BE2C (cell line): ENCODE measurements at regions not wholly inside any gene's neighbourhood (a gene's known extent, or its start where the extent isn't known, plus 50 kb on each side); places are given as distances from the start of the nearest gene placed in this dataset.

Source experiments
- DNase-seq: peaks from one replicate; pipeline ENCODE4 v3.0.0-alpha.2; 2020
- H3K27me3 ChIP-seq: fragments of 250-450 bp; sonication (Bioruptor Pico); 2 replicates; pipeline ENCODE4 v1.5.1; 2020; ENCODE audit warnings: mild to moderate bottlenecking
- H3K36me3 ChIP-seq: fragments of 250-450 bp; sonication (Bioruptor Pico); 2 replicates; pipeline ENCODE4 v1.5.1; 2020; ENCODE audit warnings: mild to moderate bottlenecking
- H3K4me1 ChIP-seq: fragments of 250-450 bp; sonication (Bioruptor Pico); 2 replicates; pipeline ENCODE4 v1.5.1; 2020
- H3K4me3 ChIP-seq: 2 replicates; pipeline ENCODE4 v1.5.1; 2011; ENCODE audit warnings: low read depth, low read length
- H3K9me3 ChIP-seq: fragments of 250-450 bp; sonication (Bioruptor Pico); 2 replicates; pipeline ENCODE4 v1.5.1; 2020
- CTCF ChIP-seq: IDR thresholded peaks from 2 replicates; pipeline ENCODE4 v1.5.1; 2012; ENCODE audit warnings: mild to moderate bottlenecking, low read depth, low read length

GRCh38 chr7:145293754-145294153, 457.9 kb upstream of the TPK1 start:
- no peaks in the 10 kb centered on the region for H3K36me3 ChIP-seq
- TF ChIP-seq CTCF: no peak
- H3K4me1 ChIP-seq: no peaks in the 10 kb centered on the region
- H3K27me3 ChIP-seq: no peaks in the 10 kb centered on the region
- DNase-seq: no peak
- H3K9me3 ChIP-seq: no peaks in the 10 kb centered on the region
- H3K4me3 ChIP-seq: no peak overlapping the region

GRCh38 chr7:145293228-145293701, 457.4 kb upstream of the TPK1 start:
- H3K4me1 ChIP-seq: no peaks in the 10 kb centered on the region
- H3K9me3 ChIP-seq: no peaks in the 10 kb centered on the region
- H3K36me3 ChIP-seq: no peaks in the 10 kb centered on the region
- TF ChIP-seq CTCF: no peak
- no peak overlapping the region for H3K4me3 ChIP-seq
- no peak for DNase-seq
- no peaks in the 10 kb centered on the region for H3K27me3 ChIP-seq

GRCh38 chr7:145289384-145289783, 453.5 kb upstream of the TPK1 start:
- DNase-seq: no peak
- TF ChIP-seq CTCF: no peak
- Histone ChIP-seq H3K36me3 (no peaks in the 10 kb centered on the region), H3K9me3 (no peaks in the 10 kb centered on the region; the same call in 1 of the 2 replicates), H3K4me3 (no peak overlapping the region), H3K4me1 (no peaks in the 10 kb centered on the region), H3K27me3 (no peaks in the 10 kb centered on the region)

GRCh38 chr7:145276118-145276517, 440.3 kb upstream of the TPK1 start:
- no peak for TF ChIP-seq CTCF
- Histone ChIP-seq H3K9me3 (no peaks in the 10 kb centered on the region; the same call in 1 of the 2 replicates), H3K36me3 (no peaks in the 10 kb centered on the region), H3K4me3 (no peak overlapping the region), H3K4me1 (no peaks in the 10 kb centered on the region), H3K27me3 (no peaks in the 10 kb centered on the region)
- no peak for DNase-seq

GRCh38 chr7:145269418-145270161, 433.7 kb upstream of the TPK1 start:
- no peak for DNase-seq
- Histone ChIP-seq H3K4me3 (no peak overlapping the region), H3K9me3 (no peaks in the 10 kb centered on the region), H3K36me3 (no peaks in the 10 kb centered on the region), H3K27me3 (no peaks in the 10 kb centered on the region), H3K4me1 (no peaks in the 10 kb centered on the region)
- no peak for TF ChIP-seq CTCF

GRCh38 chr7:145265180-145265579, 429.3 kb upstream of the TPK1 start:
- no peaks in the 10 kb centered on the region for H3K9me3 ChIP-seq
- DNase-seq: no peak
- H3K27me3 ChIP-seq: no peaks in the 10 kb centered on the region
- no peaks in the 10 kb centered on the region for H3K36me3 ChIP-seq
- no peak for TF ChIP-seq CTCF
- no peaks in the 10 kb centered on the region for H3K4me1 ChIP-seq
- H3K4me3 ChIP-seq: no peak overlapping the region
